Pancreas (tissue), 10 donors: ENCODE measurements at regions not wholly inside any gene's neighbourhood (a gene's known extent, or its start where the extent isn't known, plus 50 kb on each side); places are given as distances from the start of the nearest gene placed in this dataset.
A peak's percentile ranks its signal among the peaks of the same experiment; 100 is the strongest.
"Not testable (repeated sequence)": the region's sequence is repeated elsewhere in the genome, so short reads cannot be mapped to it uniquely, and the experiment has no call there.

Experiments used
- ATAC-seq, 4 donors: fragments of 200-7000 bp; cut with Tn5 transposase; one replicate each; pipeline versions ENCODE4 v1.8.0 to v1.9.1; 2020; ENCODE audit warnings: mild to moderate bottlenecking in 4 of 4, moderate library complexity in 4 of 4
- DNase-seq, 6 donors: peaks; one replicate each; pipeline ENCODE4 v3.0.0-alpha.2; 2020
- FAIRE-seq: peaks from 2 replicates; lab custom pipeline; 2012; peaks lifted over from hg19 to GRCh38; lab: Jason Lieb, UNC
- H3K27ac ChIP-seq, 4 donors: fragments of 200-600 bp; sonication (generic); 1 replicate in 3 of 4; 2 replicates in 1 of 4; pipeline versions ENCODE4 v1.5.0 to v1.8.0; 2020
- H3K27me3 ChIP-seq, 4 donors: fragments of 200-600 bp; one replicate each; pipeline ENCODE4 v1.8.0; 2021
- H3K36me3 ChIP-seq, 3 donors: fragments of 200-600 bp; sonication (generic) in 1 of 3; one replicate each; pipeline versions ENCODE4 v1.5.0 to v1.8.0; 2020 to 2021
- H3K4me1 ChIP-seq, 3 donors: fragments of 200-600 bp; one replicate each; pipeline ENCODE4 v1.8.0; 2021
- H3K4me3 ChIP-seq, 4 donors: fragments of 200-600 bp; sonication (generic) in 2 of 4; one replicate each; pipeline versions ENCODE4 v1.5.0 to v1.8.0; 2020 to 2021
- H3K9me3 ChIP-seq, 4 donors: fragments of 200-600 bp; one replicate each; pipeline ENCODE4 v1.8.0; 2021
- CTCF ChIP-seq, 4 donors: fragments of 200-600 bp; sonication (generic) in 3 of 4; IDR thresholded peaks; one replicate each; pipeline versions ENCODE4 v1.5.0 to v1.8.0; 2021; ENCODE audit warnings: antibody characterized with exemption in 4 of 4
- WGBS, 2 donors: extraction: QIAGEN DNeasy Blood & Tissue Kit; methylation state at CpG; one replicate each; pipeline ENCODE4 v1.1.7; 2013; 5-methylcytosine and 5-hydroxymethylcytosine counted together
- intact Hi-C, 3 donors: fragments of 100-400 bp; cut with DNase I; formaldehyde crosslinking; loops; one replicate each; pipeline versions ENCODE4 v1.11.1 to v1.14.2; 2022
- donor health status: healthy with polysubstance abuse.
- donor health status: DM: no; HTN: no; CAD: no; lungs with moderate emphysema.
- donor health status: DM: no; HTN: no; CAD: no.
- donor health status: control.
- donor health status: control.
- donor health status: Bipolar disorder and iron deficiency.
- donor health status: DM: yes; HTN: yes; CAD: no.
- donor health status: DM: no; HTN: no; CAD: no.
- donor health status: DM: no; HTN: no; CAD: no.
- donor health status: DM: yes; HTN: yes; CAD: no.

- H3K27ac ChIP-seq, H3K9me3 ChIP-seq, H3K4me3 ChIP-seq, H3K36me3 ChIP-seq, FAIRE-seq, intact Hi-C loops, H3K4me1 ChIP-seq, H3K27me3 ChIP-seq, DNase-seq: not testable (repeated sequence)
- ATAC-seq: peak in 1 of 4 donors; percentile 45
- WGBS, 2 donors: 18 to 22% methylated on average over 2 of the region's 2 CpGs
Measured at GRCh38 chr6:58047865-58048264, 730.4 kb downstream of the PRIM2 start.

- H3K36me3 ChIP-seq, H3K4me1 ChIP-seq, H3K9me3 ChIP-seq, H3K4me3 ChIP-seq, ATAC-seq, FAIRE-seq, H3K27me3 ChIP-seq, intact Hi-C loops, DNase-seq, H3K27ac ChIP-seq: not testable (repeated sequence)
- 61 to 68% methylated on average over 4 of the region's 6 CpGs for WGBS, 2 donors
Measured at GRCh38 chr6:58055465-58056176, 738.2 kb downstream of the PRIM2 start.

GRCh38 chr6:58059701-58060100 lies 742.3 kb downstream of the PRIM2 start:
- H3K27me3 ChIP-seq, H3K9me3 ChIP-seq, intact Hi-C loops, DNase-seq, H3K36me3 ChIP-seq, H3K4me1 ChIP-seq, FAIRE-seq, H3K27ac ChIP-seq, H3K4me3 ChIP-seq: not testable (repeated sequence)
- WGBS, 2 donors: 31 to 34% methylated on average over 1 of the region's 1 CpG
- peak in 2 of 4 donors; percentile 21 to 63 for ATAC-seq

- H3K4me1 ChIP-seq, H3K27me3 ChIP-seq, FAIRE-seq, H3K4me3 ChIP-seq, H3K27ac ChIP-seq, H3K9me3 ChIP-seq, intact Hi-C loops, H3K36me3 ChIP-seq, DNase-seq, ATAC-seq: not testable (repeated sequence)
- 54 to 60% methylated on average over 1 of the region's 1 CpG for WGBS, 2 donors
Measured at GRCh38 chr6:58063542-58063941, 746.1 kb downstream of the PRIM2 start.

GRCh38 chr6:58067867-58068548 lies 750.6 kb downstream of the PRIM2 start:
- ATAC-seq, H3K27ac ChIP-seq, H3K4me1 ChIP-seq, DNase-seq, H3K9me3 ChIP-seq, H3K36me3 ChIP-seq, intact Hi-C loops, FAIRE-seq, H3K27me3 ChIP-seq, H3K4me3 ChIP-seq: not testable (repeated sequence)
- 3 to 5% methylated on average over 1 of the region's 1 CpG for WGBS, 2 donors

GRCh38 chr6:58073263-58073662 lies 755.8 kb downstream of the PRIM2 start:
- ATAC-seq (no peak), FAIRE-seq (no peak), DNase-seq (peak in 2 of 6 donors; percentile 20 to 30)
- Histone ChIP-seq H3K27ac (no peak overlapping the region), H3K27me3 (no peaks in the 10 kb centered on the region), H3K36me3 (no peaks in the 10 kb centered on the region), H3K4me1 (no peaks in the 10 kb centered on the region), H3K9me3 (no peaks in the 10 kb centered on the region), H3K4me3 (no peak overlapping the region)
- TF ChIP-seq CTCF (IDR thresholded peaks at IDR 0.05): no peak
- intact Hi-C loops: no loop called here
- WGBS, 2 donors: 81 to 85% methylated on average over 23 of the region's 23 CpGs

- H3K27ac ChIP-seq, intact Hi-C loops: not testable (repeated sequence)
- WGBS, 2 donors: 25 to 35% methylated on average over 2 of the region's 2 CpGs
Measured at GRCh38 chr6:58090067-58090466, 772.6 kb downstream of the PRIM2 start.

GRCh38 chr6:58097251-58097650 lies 779.8 kb downstream of the PRIM2 start:
- H3K4me1 ChIP-seq, H3K4me3 ChIP-seq, FAIRE-seq, DNase-seq, H3K27me3 ChIP-seq, ATAC-seq, H3K36me3 ChIP-seq, H3K9me3 ChIP-seq, intact Hi-C loops, H3K27ac ChIP-seq: not testable (repeated sequence)

More at GRCh38 chr6:58090067-58090466, 772.6 kb downstream of the PRIM2 start:
- H3K36me3 ChIP-seq, H3K4me1 ChIP-seq, H3K4me3 ChIP-seq, DNase-seq, H3K9me3 ChIP-seq, H3K27me3 ChIP-seq, FAIRE-seq, ATAC-seq: not testable (repeated sequence)
